SK-N-SH treated with all-trans-retinoic acid at 6 μM for 48 hours (cell line): ENCODE measurements at regions not wholly inside any gene's neighbourhood (a gene's known extent, or its start where the extent isn't known, plus 50 kb on each side); places are given as distances from the start of the nearest gene placed in this dataset.

Source experiments
- ATAC-seq: fragments of 200-7000 bp; cut with Tn5 transposase; 3 replicates; pipeline ENCODE4 v1.9.1; 2020; ENCODE audit warnings: mild to moderate bottlenecking, moderate library complexity
- ARNTL ChIP-seq: fragments of 450-650 bp; formaldehyde crosslinking; IDR thresholded peaks from 2 replicates; pipeline ENCODE4 v1.5.0; 2020; ENCODE audit warnings: low read depth, mild to moderate bottlenecking, moderate library complexity, borderline replicate concordance
- BACH2 ChIP-seq: fragments of 250-450 bp; sonication (Bioruptor Pico); IDR thresholded peaks from 2 replicates; pipeline ENCODE4 v1.9.0; 2021; ENCODE audit warnings: mild to moderate bottlenecking, borderline replicate concordance
- CSDC2 ChIP-seq: fragments of 250-450 bp; sonication (Bioruptor Pico); IDR thresholded peaks from 2 replicates; pipeline ENCODE4 v1.5.0; 2020; ENCODE audit warnings: mild to moderate bottlenecking, moderate library complexity
- CSRNP3 ChIP-seq: fragments of 250-450 bp; sonication (Bioruptor Pico); IDR thresholded peaks from 2 replicates; pipeline ENCODE4 v1.5.1; 2021; ENCODE audit warnings: mild to moderate bottlenecking, moderate library complexity
- ESRRG ChIP-seq: fragments of 250-450 bp; sonication (Bioruptor Pico); IDR thresholded peaks from 2 replicates; pipeline ENCODE4 v1.6.1; 2021; ENCODE audit warnings: mild to moderate bottlenecking
- GLIS3 ChIP-seq: fragments of 250-450 bp; sonication (Bioruptor Pico); IDR thresholded peaks from 2 replicates; pipeline ENCODE4 v1.5.0; 2020; ENCODE audit warnings: mild to moderate bottlenecking, moderate library complexity
- ISL1 ChIP-seq: fragments of 250-450 bp; sonication (Bioruptor Pico); IDR thresholded peaks from 2 replicates; pipeline ENCODE4 v2.1.2; 2022; ENCODE audit warnings: mild to moderate bottlenecking, moderate library complexity
- OSR1 ChIP-seq: fragments of 250-450 bp; sonication (Bioruptor Pico); IDR thresholded peaks from 2 replicates; pipeline ENCODE4 v1.8.0; 2022; ENCODE audit warnings: moderate library complexity, mild to moderate bottlenecking, inconsistent platforms
- PPARA ChIP-seq: fragments of 250-450 bp; sonication (Bioruptor Pico); IDR thresholded peaks from 2 replicates; pipeline ENCODE4 v1.5.0; 2020; ENCODE audit warnings: mild to moderate bottlenecking, borderline replicate concordance
- RARB ChIP-seq: fragments of 250-450 bp; sonication (Bioruptor Pico); IDR thresholded peaks from 2 replicates; pipeline ENCODE4 v1.8.0; 2021; ENCODE audit warnings: mild to moderate bottlenecking, moderate library complexity
- SNAI2 ChIP-seq: fragments of 250-450 bp; sonication (Bioruptor Pico); IDR thresholded peaks from 2 replicates; pipeline ENCODE4 v1.5.0; 2020; ENCODE audit warnings: mild to moderate bottlenecking, moderate library complexity
- TCF4 ChIP-seq: fragments of 250-450 bp; sonication (Bioruptor Pico); IDR thresholded peaks from 2 replicates; pipeline ENCODE4 v1.8.0; 2021; ENCODE audit warnings: mild to moderate bottlenecking, moderate library complexity, borderline replicate concordance
- TSHZ2 ChIP-seq: fragments of 250-450 bp; sonication (Bioruptor Pico); IDR thresholded peaks from 2 replicates; pipeline ENCODE4 v1.5.0; 2020; ENCODE audit warnings: mild to moderate bottlenecking, moderate library complexity
- ZC3H10 ChIP-seq: fragments of 250-450 bp; sonication (Bioruptor Pico); IDR thresholded peaks from 2 replicates; pipeline ENCODE4 v1.5.1; 2021; ENCODE audit warnings: mild to moderate bottlenecking, moderate library complexity
- ZFP3 ChIP-seq: fragments of 250-450 bp; sonication (Bioruptor Pico); IDR thresholded peaks from 2 replicates; pipeline ENCODE4 v1.5.0; 2020; ENCODE audit warnings: mild to moderate bottlenecking, moderate library complexity
- ZFP30 ChIP-seq: fragments of 450-650 bp; formaldehyde crosslinking; IDR thresholded peaks from 2 replicates; pipeline ENCODE4 v1.5.0; 2022; ENCODE audit warnings: mild to moderate bottlenecking, moderate library complexity
- ZNF70 ChIP-seq: fragments of 450-650 bp; formaldehyde crosslinking; IDR thresholded peaks from 2 replicates; pipeline ENCODE4 v1.5.0; 2020; ENCODE audit warnings: mild to moderate bottlenecking, moderate library complexity
- ZNF8 ChIP-seq: fragments of 450-650 bp; formaldehyde crosslinking; IDR thresholded peaks from 2 replicates; pipeline ENCODE4 v1.5.0; 2020; ENCODE audit warnings: mild to moderate bottlenecking, moderate library complexity
- TF ChIP-seq, protein P1 (sequence below): fragments of 250-450 bp; sonication (Bioruptor Pico); IDR thresholded peaks from 2 replicates; pipeline ENCODE4 v1.5.1; 2020; ENCODE audit warnings: low read depth, mild to moderate bottlenecking, moderate library complexity
- TF ChIP-seq, protein P2 (sequence below): fragments of 250-450 bp; sonication (Bioruptor Pico); IDR thresholded peaks from 2 replicates; pipeline ENCODE4 v1.8.0; 2021; ENCODE audit warnings: low read depth, mild to moderate bottlenecking, moderate library complexity, borderline replicate concordance
- TF ChIP-seq, protein P3 (sequence below): fragments of 250-450 bp; sonication (Bioruptor Pico); IDR thresholded peaks from 2 replicates; pipeline ENCODE4 v1.8.0; 2020; ENCODE audit warnings: mild to moderate bottlenecking, moderate library complexity, borderline replicate concordance

DNA sequence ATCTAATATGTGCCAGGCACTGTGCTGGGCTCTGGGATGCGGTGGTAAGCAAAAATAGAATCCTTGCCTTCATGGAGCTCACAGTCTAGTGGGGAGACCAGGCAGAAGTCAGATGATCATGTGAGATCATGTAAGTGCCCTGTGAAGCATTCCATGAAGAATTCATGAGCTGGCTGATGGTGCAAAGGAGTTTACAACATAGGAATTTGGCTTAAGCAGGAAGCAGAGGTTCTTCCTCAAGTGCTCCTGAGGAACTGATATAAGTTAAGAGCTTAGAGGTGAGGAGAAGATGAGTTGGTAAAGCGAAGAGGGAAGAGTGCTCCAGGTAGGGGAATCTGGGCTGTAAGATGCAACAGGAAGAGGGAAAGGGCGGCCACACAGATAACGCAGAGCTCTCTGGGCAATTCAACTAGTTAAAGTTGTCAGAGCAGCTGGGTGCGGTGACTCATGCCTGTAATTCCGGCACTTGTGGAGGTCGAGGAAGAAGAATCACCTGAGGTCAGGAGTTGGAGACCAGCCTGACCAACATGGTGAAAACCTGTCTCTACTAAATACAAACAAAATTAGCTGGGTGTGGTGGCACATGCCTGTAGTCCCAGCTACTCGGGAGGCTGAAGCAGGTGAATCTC is 78.5 kb upstream of the SPATA31D4 start:
- TF ChIP-seq ZC3H10 (no peak), ISL1 (CRISPR knock-in tag) (no peak), BACH2 (CRISPR knock-in tag) (no peak), OSR1 (CRISPR knock-in tag) (no peak), ZFP3 (no peak), TCF4 (CRISPR knock-in tag) (no peak), TSHZ2 (no peak), ARNTL (no peak), SNAI2 (CRISPR knock-in tag) (no peak), GLIS3 (no peak), ESRRG (CRISPR knock-in tag) (no peak), CSDC2 (no peak), CSRNP3 (CRISPR knock-in tag) (no peak)
- TF ChIP-seq, protein P1, sequence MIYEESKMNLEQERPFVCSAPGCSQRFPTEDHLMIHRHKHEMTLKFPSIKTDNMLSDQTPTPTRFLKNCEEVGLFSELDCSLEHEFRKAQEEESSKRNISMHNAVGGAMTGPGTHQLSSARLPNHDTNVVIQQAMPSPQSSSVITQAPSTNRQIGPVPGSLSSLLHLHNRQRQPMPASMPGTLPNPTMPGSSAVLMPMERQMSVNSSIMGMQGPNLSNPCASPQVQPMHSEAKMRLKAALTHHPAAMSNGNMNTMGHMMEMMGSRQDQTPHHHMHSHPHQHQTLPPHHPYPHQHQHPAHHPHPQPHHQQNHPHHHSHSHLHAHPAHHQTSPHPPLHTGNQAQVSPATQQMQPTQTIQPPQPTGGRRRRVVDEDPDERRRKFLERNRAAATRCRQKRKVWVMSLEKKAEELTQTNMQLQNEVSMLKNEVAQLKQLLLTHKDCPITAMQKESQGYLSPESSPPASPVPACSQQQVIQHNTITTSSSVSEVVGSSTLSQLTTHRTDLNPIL (CRISPR knock-in tag), result no peak
- TF ChIP-seq, protein P2, sequence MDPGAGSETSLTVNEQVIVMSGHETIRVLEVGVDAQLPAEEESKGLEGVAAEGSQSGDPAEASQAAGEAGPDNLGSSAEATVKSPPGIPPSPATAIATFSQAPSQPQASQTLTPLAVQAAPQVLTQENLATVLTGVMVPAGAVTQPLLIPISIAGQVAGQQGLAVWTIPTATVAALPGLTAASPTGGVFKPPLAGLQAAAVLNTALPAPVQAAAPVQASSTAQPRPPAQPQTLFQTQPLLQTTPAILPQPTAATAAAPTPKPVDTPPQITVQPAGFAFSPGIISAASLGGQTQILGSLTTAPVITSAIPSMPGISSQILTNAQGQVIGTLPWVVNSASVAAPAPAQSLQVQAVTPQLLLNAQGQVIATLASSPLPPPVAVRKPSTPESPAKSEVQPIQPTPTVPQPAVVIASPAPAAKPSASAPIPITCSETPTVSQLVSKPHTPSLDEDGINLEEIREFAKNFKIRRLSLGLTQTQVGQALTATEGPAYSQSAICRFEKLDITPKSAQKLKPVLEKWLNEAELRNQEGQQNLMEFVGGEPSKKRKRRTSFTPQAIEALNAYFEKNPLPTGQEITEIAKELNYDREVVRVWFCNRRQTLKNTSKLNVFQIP (CRISPR knock-in tag), result no peak
- TF ChIP-seq, protein P3, sequence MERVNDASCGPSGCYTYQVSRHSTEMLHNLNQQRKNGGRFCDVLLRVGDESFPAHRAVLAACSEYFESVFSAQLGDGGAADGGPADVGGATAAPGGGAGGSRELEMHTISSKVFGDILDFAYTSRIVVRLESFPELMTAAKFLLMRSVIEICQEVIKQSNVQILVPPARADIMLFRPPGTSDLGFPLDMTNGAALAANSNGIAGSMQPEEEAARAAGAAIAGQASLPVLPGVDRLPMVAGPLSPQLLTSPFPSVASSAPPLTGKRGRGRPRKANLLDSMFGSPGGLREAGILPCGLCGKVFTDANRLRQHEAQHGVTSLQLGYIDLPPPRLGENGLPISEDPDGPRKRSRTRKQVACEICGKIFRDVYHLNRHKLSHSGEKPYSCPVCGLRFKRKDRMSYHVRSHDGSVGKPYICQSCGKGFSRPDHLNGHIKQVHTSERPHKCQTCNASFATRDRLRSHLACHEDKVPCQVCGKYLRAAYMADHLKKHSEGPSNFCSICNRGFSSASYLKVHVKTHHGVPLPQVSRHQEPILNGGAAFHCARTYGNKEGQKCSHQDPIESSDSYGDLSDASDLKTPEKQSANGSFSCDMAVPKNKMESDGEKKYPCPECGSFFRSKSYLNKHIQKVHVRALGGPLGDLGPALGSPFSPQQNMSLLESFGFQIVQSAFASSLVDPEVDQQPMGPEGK (CRISPR knock-in tag), result no peak
- ATAC-seq, result no peak

GRCh38 chr9:81850724-81851123 is 77.5 kb upstream of the SPATA31D4 start:
- no peak for ATAC-seq

More at GRCh38 chr9:81850724-81851123, 77.5 kb upstream of the SPATA31D4 start:
- no peak for TF ChIP-seq ZNF70 (CRISPR knock-in tag)
- TF ChIP-seq ZFP30 (CRISPR knock-in tag), result no peak
- no peak for TF ChIP-seq RARB (CRISPR knock-in tag)
- no peak for TF ChIP-seq PPARA
- TF ChIP-seq, protein P3 (CRISPR knock-in tag), result no peak
- TF ChIP-seq, protein P2 (CRISPR knock-in tag), result no peak
- no peak for TF ChIP-seq GLIS3
- TF ChIP-seq TSHZ2, result no peak
- TF ChIP-seq ZNF8 (CRISPR knock-in tag), result no peak
- TF ChIP-seq SNAI2 (CRISPR knock-in tag), result no peak
- TF ChIP-seq CSDC2, result no peak
